ENCODE measurements at regions not wholly inside any gene's neighbourhood (a gene's known extent, or its start where the extent isn't known, plus 50 kb on each side); places are given as distances from the start of the nearest gene placed in this dataset.
"Not testable (repeated sequence)": the region's sequence is repeated elsewhere in the genome, so short reads cannot be mapped to it uniquely, and the experiment has no call there.

- H3K9me3 Mint-ChIP-seq (ENCODE audit: low read depth); POLR2A ChIA-PET: not testable (repeated sequence)
Observed at GRCh38 chrY:18176118-18176517, 150.5 kb downstream of the CDY2A start.

GRCh38 chrY:18188982-18189683 is 163.5 kb downstream of the CDY2A start:
- H3K27ac Mint-ChIP-seq; POLR2A ChIA-PET; CTCF ChIA-PET; intact Hi-C loops (cut with DNase I, micrococcal nuclease); H3K4me3 Mint-ChIP-seq; H3K27me3 Mint-ChIP-seq; H3K4me1 Mint-ChIP-seq; DNase-seq; ATAC-seq; H3K9me3 Mint-ChIP-seq (ENCODE audit: low read depth); H3K36me3 Mint-ChIP-seq (ENCODE audit: low read depth): not testable (repeated sequence)

More at GRCh38 chrY:18176118-18176517, 150.5 kb downstream of the CDY2A start:
- H3K36me3 Mint-ChIP-seq (ENCODE audit: low read depth); H3K4me1 Mint-ChIP-seq; H3K4me3 Mint-ChIP-seq; ATAC-seq; H3K27me3 Mint-ChIP-seq; H3K27ac Mint-ChIP-seq; intact Hi-C loops (cut with DNase I, micrococcal nuclease); CTCF ChIA-PET; DNase-seq: not testable (repeated sequence)

DNA sequence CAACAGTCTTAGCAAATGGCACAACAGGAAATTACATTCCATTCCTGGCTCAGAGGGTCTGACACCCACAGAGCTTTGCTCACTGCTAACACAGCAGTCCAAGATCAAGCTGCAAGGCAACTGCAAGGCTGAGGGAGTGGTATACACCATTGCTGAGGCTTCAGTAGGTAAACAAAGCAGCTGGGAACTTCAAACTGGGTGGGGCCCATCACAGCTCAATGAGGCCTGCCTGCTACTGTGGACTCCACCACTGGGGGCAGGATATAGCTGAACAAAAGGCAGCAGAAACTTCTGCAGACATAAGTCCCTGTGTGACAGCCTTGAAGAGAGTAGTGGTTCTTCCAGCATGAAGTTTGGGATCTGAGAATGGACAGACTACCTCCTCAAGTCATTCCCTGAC is 212.0 kb downstream of the CDY2A start:
- not testable (repeated sequence) for H3K4me1 Mint-ChIP-seq

GRCh38 chrY:18262562-18262961 is 237.0 kb downstream of the CDY2A start:
- not testable (repeated sequence) for H3K36me3 Mint-ChIP-seq (ENCODE audit: low read depth); H3K27ac Mint-ChIP-seq; H3K9me3 Mint-ChIP-seq (ENCODE audit: low read depth)

More for the DNA sequence above, 212.0 kb downstream of the CDY2A start:
- ATAC-seq; H3K36me3 Mint-ChIP-seq (ENCODE audit: low read depth); intact Hi-C loops (cut with DNase I, micrococcal nuclease); H3K27ac Mint-ChIP-seq; POLR2A ChIA-PET; H3K27me3 Mint-ChIP-seq; DNase-seq; CTCF ChIA-PET; H3K4me3 Mint-ChIP-seq; H3K9me3 Mint-ChIP-seq (ENCODE audit: low read depth): not testable (repeated sequence)

GRCh38 chrY:18271126-18271525 is 245.5 kb downstream of the CDY2A start:
- H3K27ac Mint-ChIP-seq; DNase-seq; H3K4me1 Mint-ChIP-seq; POLR2A ChIA-PET; CTCF ChIA-PET; H3K9me3 Mint-ChIP-seq (ENCODE audit: low read depth); H3K36me3 Mint-ChIP-seq (ENCODE audit: low read depth); H3K27me3 Mint-ChIP-seq; H3K4me3 Mint-ChIP-seq; intact Hi-C loops (cut with DNase I, micrococcal nuclease): not testable (repeated sequence)
- peak; percentile 36 for ATAC-seq

More at GRCh38 chrY:18262562-18262961, 237.0 kb downstream of the CDY2A start:
- intact Hi-C loops (cut with DNase I, micrococcal nuclease); H3K4me1 Mint-ChIP-seq; POLR2A ChIA-PET; DNase-seq; H3K27me3 Mint-ChIP-seq; H3K4me3 Mint-ChIP-seq; ATAC-seq; CTCF ChIA-PET: not testable (repeated sequence)

DNA sequence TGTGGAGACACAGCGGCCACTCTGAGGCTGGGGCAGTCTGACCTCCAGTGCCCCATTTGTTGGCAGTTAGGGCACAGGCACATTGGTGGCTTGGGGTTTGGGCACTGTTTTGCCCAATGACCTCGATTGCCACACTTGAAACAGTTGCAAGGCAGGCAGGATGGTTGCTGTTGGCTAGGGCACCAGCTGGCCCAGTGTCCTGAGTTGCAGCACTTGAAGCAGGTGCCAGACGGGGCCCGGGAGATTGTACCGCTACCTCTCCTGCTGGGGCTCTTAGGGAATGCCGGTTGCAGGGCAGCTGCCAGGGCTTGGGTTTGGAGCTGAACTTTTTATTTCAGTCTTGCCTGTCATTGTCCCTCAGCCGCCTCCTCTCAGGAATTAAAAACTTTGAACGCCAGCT is 252.2 kb upstream of the HSFY1 start:
- H3K4me3 Mint-ChIP-seq; intact Hi-C loops (cut with DNase I, micrococcal nuclease); H3K4me1 Mint-ChIP-seq; H3K27ac Mint-ChIP-seq; CTCF ChIA-PET; H3K36me3 Mint-ChIP-seq (ENCODE audit: low read depth); H3K27me3 Mint-ChIP-seq; ATAC-seq; DNase-seq; H3K9me3 Mint-ChIP-seq (ENCODE audit: low read depth); POLR2A ChIA-PET: not testable (repeated sequence)

- ATAC-seq; CTCF ChIA-PET; H3K9me3 Mint-ChIP-seq (ENCODE audit: low read depth); intact Hi-C loops (cut with DNase I, micrococcal nuclease); H3K4me3 Mint-ChIP-seq; H3K4me1 Mint-ChIP-seq; POLR2A ChIA-PET; DNase-seq; H3K27me3 Mint-ChIP-seq; H3K36me3 Mint-ChIP-seq (ENCODE audit: low read depth); H3K27ac Mint-ChIP-seq: not testable (repeated sequence)
Observed at GRCh38 chrY:18298461-18298860, 248.1 kb upstream of the HSFY1 start.

- H3K36me3 Mint-ChIP-seq (ENCODE audit: low read depth); CTCF ChIA-PET; H3K9me3 Mint-ChIP-seq (ENCODE audit: low read depth); POLR2A ChIA-PET; H3K4me1 Mint-ChIP-seq; H3K4me3 Mint-ChIP-seq; H3K27me3 Mint-ChIP-seq; ATAC-seq; intact Hi-C loops (cut with DNase I, micrococcal nuclease); DNase-seq; H3K27ac Mint-ChIP-seq: not testable (repeated sequence)
Observed at GRCh38 chrY:18306344-18306743, 240.2 kb upstream of the HSFY1 start.

- H3K4me1 Mint-ChIP-seq; POLR2A ChIA-PET; H3K27ac Mint-ChIP-seq; DNase-seq; CTCF ChIA-PET; intact Hi-C loops (cut with DNase I, micrococcal nuclease); H3K36me3 Mint-ChIP-seq (ENCODE audit: low read depth); H3K9me3 Mint-ChIP-seq (ENCODE audit: low read depth); H3K27me3 Mint-ChIP-seq; H3K4me3 Mint-ChIP-seq: not testable (repeated sequence)
- ATAC-seq = peak; percentile 19
Observed at GRCh38 chrY:18311853-18312252, 234.7 kb upstream of the HSFY1 start.

DNA sequence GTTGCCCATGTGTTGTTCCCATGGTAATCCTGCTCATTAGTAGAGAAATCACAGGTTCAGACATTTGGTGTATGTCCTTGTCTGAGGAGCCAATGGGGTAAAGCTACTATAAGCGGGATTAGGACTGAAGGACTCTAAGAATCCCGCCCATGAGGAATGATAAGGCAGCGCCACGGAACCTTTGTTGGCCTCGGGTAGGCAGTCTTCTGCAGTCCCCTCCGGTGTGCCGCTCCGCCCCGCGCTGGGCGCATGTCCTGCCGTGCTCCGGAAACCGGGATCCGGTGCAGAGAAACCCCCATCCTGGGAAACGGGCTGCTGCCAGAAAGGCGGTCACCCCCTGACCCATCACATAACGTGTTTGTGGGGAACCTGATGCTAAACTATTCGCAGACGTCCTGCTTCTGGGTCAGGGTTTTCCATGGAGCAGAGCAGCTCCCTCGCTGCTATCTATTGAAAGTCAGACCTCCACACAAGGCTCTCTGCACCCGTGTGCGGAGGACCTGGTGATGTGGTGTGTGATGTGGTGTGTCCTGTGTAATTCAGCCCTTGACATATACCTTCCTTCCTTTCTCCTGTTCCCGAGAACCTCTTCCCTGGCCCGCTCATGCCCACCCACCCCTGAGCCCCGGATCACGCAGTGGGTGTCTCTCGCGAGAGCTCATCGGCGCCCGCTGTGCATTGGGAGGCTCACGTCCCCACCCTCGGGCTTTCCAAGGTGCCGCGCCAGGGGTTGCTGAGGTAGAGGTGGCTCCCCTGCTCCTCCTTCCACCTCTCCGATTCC is 220.8 kb upstream of the HSFY1 start:
- H3K4me1 Mint-ChIP-seq; DNase-seq; intact Hi-C loops (cut with DNase I, micrococcal nuclease); H3K9me3 Mint-ChIP-seq (ENCODE audit: low read depth); H3K36me3 Mint-ChIP-seq (ENCODE audit: low read depth); H3K4me3 Mint-ChIP-seq; POLR2A ChIA-PET; CTCF ChIA-PET; H3K27ac Mint-ChIP-seq; H3K27me3 Mint-ChIP-seq: not testable (repeated sequence)
- peak; percentile 80 for ATAC-seq

GRCh38 chrY:18326280-18326875 is 220.1 kb upstream of the HSFY1 start:
- CTCF ChIA-PET; H3K9me3 Mint-ChIP-seq (ENCODE audit: low read depth); H3K4me3 Mint-ChIP-seq: not testable (repeated sequence)

DNA sequence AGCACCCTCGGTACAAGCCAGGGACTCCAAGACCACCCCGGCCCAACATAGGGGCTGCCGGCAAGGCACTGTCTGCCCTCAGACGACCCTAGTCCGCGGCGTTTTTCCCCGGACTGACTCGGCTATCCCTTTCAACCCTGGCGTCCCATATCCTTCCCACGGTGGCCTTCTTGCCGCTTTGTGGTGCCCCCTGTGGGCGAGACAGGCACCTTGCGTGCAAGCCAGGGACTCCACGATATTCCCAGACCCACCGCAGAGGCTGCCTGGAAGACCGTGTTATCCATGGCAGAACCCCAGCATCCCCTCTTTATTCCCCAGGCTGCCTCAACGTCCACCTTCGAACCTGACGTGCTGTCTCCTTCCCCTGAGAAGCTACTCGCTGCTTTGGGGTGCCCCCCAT is 204.0 kb upstream of the HSFY1 start:
- POLR2A ChIA-PET; intact Hi-C loops (cut with DNase I, micrococcal nuclease); H3K27me3 Mint-ChIP-seq; DNase-seq; H3K36me3 Mint-ChIP-seq (ENCODE audit: low read depth); H3K9me3 Mint-ChIP-seq (ENCODE audit: low read depth); ATAC-seq; CTCF ChIA-PET; H3K27ac Mint-ChIP-seq; H3K4me3 Mint-ChIP-seq; H3K4me1 Mint-ChIP-seq: not testable (repeated sequence)

More at GRCh38 chrY:18326280-18326875, 220.1 kb upstream of the HSFY1 start:
- ATAC-seq = peak; percentile 49
- DNase-seq; POLR2A ChIA-PET; H3K27me3 Mint-ChIP-seq; H3K27ac Mint-ChIP-seq; H3K36me3 Mint-ChIP-seq (ENCODE audit: low read depth); intact Hi-C loops (cut with DNase I, micrococcal nuclease); H3K4me1 Mint-ChIP-seq: not testable (repeated sequence)
